ENCODE measurements at regions not wholly inside any gene's neighbourhood (a gene's known extent, or its start where the extent isn't known, plus 50 kb on each side); places are given as distances from the start of the nearest gene placed in this dataset.

DNA sequence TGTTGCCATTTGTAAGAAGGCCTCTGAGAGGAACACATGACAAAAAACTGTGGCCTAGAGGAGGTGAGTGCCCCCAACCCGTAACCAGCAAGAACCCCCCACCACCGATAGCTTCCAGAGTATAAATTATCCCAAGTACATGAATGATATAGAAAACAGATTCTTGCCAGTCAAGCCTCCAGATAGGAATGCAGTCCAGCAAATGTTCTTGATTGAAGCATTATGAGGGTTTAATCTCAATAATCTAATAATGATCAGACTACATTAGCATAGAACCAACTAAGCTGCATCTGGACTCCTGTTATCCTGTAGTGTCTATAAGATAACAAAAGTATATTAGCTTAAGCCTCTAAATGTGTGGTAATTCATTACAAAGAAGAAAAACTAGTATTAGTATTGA lies 908.9 kb upstream of the ATXN8OS start:
- Mint-ChIP-seq H3K4me3 (no peak overlapping the region), H3K27ac (no peak overlapping the region), H3K4me1 (no peaks in the 10 kb centered on the region), H3K36me3 (no peaks in the 10 kb centered on the region), H3K9me3 (peaks cover 13% of the 10 kb centered on the region)
- DNase-seq (ENCODE audit: low spot score in 2 of 2) (no peak), ATAC-seq (no peak)

- Mint-ChIP-seq H3K27ac (no peak overlapping the region), H3K9me3 (peaks cover 17% of the 10 kb centered on the region), H3K4me3 (no peak overlapping the region), H3K4me1 (no peaks in the 10 kb centered on the region), H3K36me3 (no peaks in the 10 kb centered on the region)
- DNase-seq (ENCODE audit: low spot score in 2 of 2), result no peak
- no peak for ATAC-seq
Measured at GRCh38 chr13:69194130-69194529, 913.5 kb upstream of the ATXN8OS start.

DNA sequence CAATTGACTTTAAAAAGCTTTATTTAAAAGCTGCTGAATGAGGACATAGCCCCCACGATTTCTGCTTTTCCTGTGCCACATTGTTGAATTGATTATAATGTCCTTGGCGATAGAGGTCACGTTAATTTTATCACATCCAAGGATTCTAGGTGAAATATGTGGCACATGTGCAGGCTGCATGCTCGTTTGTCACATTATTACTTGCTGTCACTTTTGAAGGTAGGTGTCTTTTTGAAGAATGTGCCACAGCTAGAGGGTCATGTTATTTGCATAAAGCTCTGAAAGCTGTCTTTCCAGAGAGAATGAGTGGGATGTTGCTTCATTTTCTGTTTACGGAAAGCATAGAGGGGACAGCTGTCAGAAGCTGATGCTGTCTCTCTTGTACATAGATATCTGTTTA lies 927.6 kb upstream of the ATXN8OS start:
- DNase-seq (ENCODE audit: low spot score in 2 of 2), result no peak
- no peak overlapping the region for H3K27ac Mint-ChIP-seq
- no peaks in the 10 kb centered on the region for H3K4me1 Mint-ChIP-seq
- H3K4me3 Mint-ChIP-seq, result no peak overlapping the region
- no peaks in the 10 kb centered on the region for H3K36me3 Mint-ChIP-seq
- no peak for ATAC-seq
- H3K9me3 Mint-ChIP-seq, result peaks cover 15% of the 10 kb centered on the region

DNA sequence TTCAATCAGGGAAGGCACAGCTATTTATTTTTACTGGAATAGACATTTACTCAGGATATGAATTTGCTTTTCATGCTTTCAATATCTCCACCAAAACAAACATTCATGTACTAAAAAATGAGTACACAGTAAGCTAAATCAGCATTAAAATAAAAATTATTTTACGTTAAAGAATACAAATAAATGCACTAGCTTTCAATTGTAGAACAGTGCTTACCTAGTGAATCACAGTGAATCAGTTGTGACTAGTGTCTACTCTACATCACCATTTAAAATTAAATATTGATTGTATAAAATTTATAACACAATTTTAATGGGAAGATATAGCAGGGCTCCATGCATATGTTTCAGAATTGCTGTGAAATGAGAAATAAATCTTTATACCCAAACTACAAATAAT lies 929.6 kb upstream of the ATXN8OS start:
- no peak for ATAC-seq

DNA sequence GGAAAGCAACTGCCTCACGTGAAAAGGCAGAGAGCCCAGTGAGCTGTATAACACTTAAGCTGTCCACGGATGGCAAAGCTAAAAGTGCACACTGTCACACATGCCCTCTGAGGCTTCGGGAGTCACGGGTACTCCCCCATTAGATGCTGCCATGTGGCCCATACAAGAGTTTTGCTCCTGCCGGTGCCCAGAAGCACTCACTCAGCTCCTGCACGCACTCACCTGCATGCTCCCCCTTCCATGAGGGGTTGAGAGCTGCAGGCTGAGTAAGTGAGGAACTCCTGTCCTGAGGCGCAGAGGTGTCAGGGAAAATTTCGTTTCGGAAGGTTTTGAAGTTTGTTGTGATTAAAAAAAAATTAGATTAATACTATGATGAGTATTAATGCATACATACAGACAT lies 939.2 kb upstream of the ATXN8OS start:
- Mint-ChIP-seq H3K4me1 (no peaks in the 10 kb centered on the region), H3K36me3 (no peaks in the 10 kb centered on the region), H3K4me3 (no peak overlapping the region), H3K27ac (no peak overlapping the region), H3K9me3 (peaks cover 2% of the 10 kb centered on the region)
- DNase-seq (ENCODE audit: low spot score in 2 of 2) (no peak), ATAC-seq (no peak)

More for the DNA sequence above, 929.6 kb upstream of the ATXN8OS start:
- Mint-ChIP-seq H3K27ac (no peak overlapping the region), H3K4me1 (no peaks in the 10 kb centered on the region), H3K36me3 (no peaks in the 10 kb centered on the region), H3K9me3 (peaks cover 8% of the 10 kb centered on the region), H3K4me3 (no peak overlapping the region)
- no peak for DNase-seq (ENCODE audit: low spot score in 2 of 2)

- ATAC-seq (no peak), DNase-seq (ENCODE audit: low spot score in 2 of 2) (no peak)
- H3K4me3 Mint-ChIP-seq, result no peak overlapping the region
- no peaks in the 10 kb centered on the region for H3K4me1 Mint-ChIP-seq
- H3K27ac Mint-ChIP-seq, result no peak overlapping the region
- H3K9me3 Mint-ChIP-seq, result peaks cover 13% of the 10 kb centered on the region
- H3K36me3 Mint-ChIP-seq, result no peaks in the 10 kb centered on the region
Measured at GRCh38 chr13:69155136-69155535, 952.5 kb upstream of the ATXN8OS start.

GRCh38 chr13:69142101-69142500 lies 965.5 kb upstream of the ATXN8OS start:
- ATAC-seq (no peak), DNase-seq (ENCODE audit: low spot score in 2 of 2) (no peak)
- no peaks in the 10 kb centered on the region for H3K4me1 Mint-ChIP-seq
- H3K4me3 Mint-ChIP-seq, result no peak overlapping the region
- peaks cover 17% of the 10 kb centered on the region for H3K9me3 Mint-ChIP-seq
- H3K27ac Mint-ChIP-seq, result no peak overlapping the region
- no peaks in the 10 kb centered on the region for H3K36me3 Mint-ChIP-seq

DNA sequence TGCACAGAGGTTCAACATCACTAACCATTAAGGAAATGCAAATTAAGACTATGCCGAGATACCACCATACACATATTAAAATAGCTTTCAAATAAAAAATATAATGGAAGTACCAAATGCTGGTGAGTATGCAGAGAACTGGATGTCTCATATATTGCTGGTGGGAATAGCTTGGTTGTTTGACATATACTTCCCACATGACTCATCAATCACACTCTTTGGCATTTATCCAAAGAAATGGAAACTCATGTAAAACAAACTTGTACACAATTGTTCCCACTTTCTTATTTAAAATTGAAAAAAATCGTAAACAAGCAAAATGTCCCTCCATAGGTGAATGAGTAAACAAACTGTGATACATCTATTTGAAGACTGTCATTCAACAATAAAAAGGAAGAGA lies 982.6 kb upstream of the ATXN8OS start:
- no peak for DNase-seq (ENCODE audit: low spot score in 2 of 2)
- Mint-ChIP-seq H3K4me3 (no peak overlapping the region), H3K27ac (no peak overlapping the region), H3K36me3 (no peaks in the 10 kb centered on the region), H3K4me1 (no peaks in the 10 kb centered on the region), H3K9me3 (peaks cover 31% of the 10 kb centered on the region)
- ATAC-seq, result no peak

GRCh38 chr13:69109891-69110525 lies 997.6 kb upstream of the ATXN8OS start:
- H3K36me3 Mint-ChIP-seq, result no peaks in the 10 kb centered on the region
- H3K9me3 Mint-ChIP-seq, result peaks cover 18% of the 10 kb centered on the region
- no peak overlapping the region for H3K4me3 Mint-ChIP-seq
- no peaks in the 10 kb centered on the region for H3K4me1 Mint-ChIP-seq
- ATAC-seq (no peak), DNase-seq (ENCODE audit: low spot score in 2 of 2) (no peak)
- H3K27ac Mint-ChIP-seq, result no peak overlapping the region

- no peak for ATAC-seq
- Mint-ChIP-seq H3K4me3 (no peak overlapping the region), H3K4me1 (no peaks in the 10 kb centered on the region), H3K27ac (no peak overlapping the region), H3K9me3 (peaks cover 20% of the 10 kb centered on the region), H3K36me3 (no peaks in the 10 kb centered on the region)
- no peak for DNase-seq (ENCODE audit: low spot score in 2 of 2)
Measured at GRCh38 chr13:69108486-69108885, 999.1 kb upstream of the ATXN8OS start.

DNA sequence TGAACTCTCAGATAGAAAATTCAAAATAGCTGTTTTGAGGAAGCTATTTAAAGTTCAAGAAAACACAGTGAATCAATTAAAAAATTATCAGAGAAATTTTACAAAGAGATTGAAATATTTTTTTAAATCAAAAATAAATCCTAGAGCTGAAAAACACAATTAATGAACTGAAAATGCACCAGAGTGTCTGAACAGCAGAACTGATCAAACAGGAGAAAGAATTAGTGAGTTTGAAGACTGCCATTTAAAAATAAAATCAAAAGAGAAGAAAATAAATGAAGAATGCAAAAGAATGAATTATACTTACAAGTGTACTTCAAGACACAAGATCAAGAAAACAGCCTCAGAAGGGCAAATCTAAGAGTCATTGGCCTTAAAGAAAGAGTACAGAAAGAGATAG lies 1000.2 kb upstream of the ATXN8OS start:
- ATAC-seq, result no peak
- H3K27ac Mint-ChIP-seq, result no peak overlapping the region

GRCh38 chr13:69101841-69102240 lies 1005.8 kb upstream of the ATXN8OS start:
- DNase-seq (ENCODE audit: low spot score in 2 of 2), result no peak
- no peak overlapping the region for H3K27ac Mint-ChIP-seq
- H3K36me3 Mint-ChIP-seq, result no peaks in the 10 kb centered on the region
- H3K9me3 Mint-ChIP-seq, result peaks cover 12% of the 10 kb centered on the region
- H3K4me1 Mint-ChIP-seq, result no peaks in the 10 kb centered on the region
- H3K4me3 Mint-ChIP-seq, result no peak overlapping the region
- ATAC-seq, result no peak

More for the DNA sequence above, 1000.2 kb upstream of the ATXN8OS start:
- DNase-seq (ENCODE audit: low spot score in 2 of 2), result no peak
- H3K4me3 Mint-ChIP-seq, result no peak overlapping the region
- H3K9me3 Mint-ChIP-seq, result peaks cover 19% of the 10 kb centered on the region
- H3K4me1 Mint-ChIP-seq, result no peaks in the 10 kb centered on the region
- H3K36me3 Mint-ChIP-seq, result no peaks in the 10 kb centered on the region

DNA sequence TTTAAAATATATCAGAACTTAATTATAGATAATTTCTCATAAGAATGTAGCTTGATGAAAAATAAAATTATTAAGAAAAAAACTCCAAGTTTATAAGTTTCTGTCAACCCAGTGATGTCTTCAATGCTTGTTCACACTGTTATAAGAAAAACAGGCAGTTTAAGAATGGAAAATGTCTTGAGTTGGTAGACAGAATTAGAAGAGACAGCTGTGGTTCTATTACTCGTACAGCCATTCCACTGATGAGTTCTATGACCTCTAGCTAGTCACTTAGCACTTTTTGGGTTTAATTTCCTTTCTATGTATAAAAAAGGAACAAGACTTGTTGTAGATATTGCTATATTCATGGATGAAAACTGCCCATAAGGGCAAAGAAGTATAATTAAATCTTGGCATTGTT lies 1013.1 kb upstream of the ATXN8OS start:
- no peaks in the 10 kb centered on the region for H3K4me1 Mint-ChIP-seq
- peaks cover 14% of the 10 kb centered on the region for H3K9me3 Mint-ChIP-seq
- DNase-seq (ENCODE audit: low spot score in 2 of 2) (no peak), ATAC-seq (no peak)
- no peak overlapping the region for H3K4me3 Mint-ChIP-seq
- no peaks in the 10 kb centered on the region for H3K36me3 Mint-ChIP-seq
- H3K27ac Mint-ChIP-seq, result no peak overlapping the region

GRCh38 chr13:69092615-69093322 lies 1014.9 kb upstream of the ATXN8OS start:
- Mint-ChIP-seq H3K27ac (no peak overlapping the region), H3K4me3 (no peak overlapping the region), H3K36me3 (no peaks in the 10 kb centered on the region), H3K4me1 (no peaks in the 10 kb centered on the region), H3K9me3 (peaks cover 14% of the 10 kb centered on the region)
- ATAC-seq (no peak), DNase-seq (ENCODE audit: low spot score in 2 of 2) (no peak)

DNA sequence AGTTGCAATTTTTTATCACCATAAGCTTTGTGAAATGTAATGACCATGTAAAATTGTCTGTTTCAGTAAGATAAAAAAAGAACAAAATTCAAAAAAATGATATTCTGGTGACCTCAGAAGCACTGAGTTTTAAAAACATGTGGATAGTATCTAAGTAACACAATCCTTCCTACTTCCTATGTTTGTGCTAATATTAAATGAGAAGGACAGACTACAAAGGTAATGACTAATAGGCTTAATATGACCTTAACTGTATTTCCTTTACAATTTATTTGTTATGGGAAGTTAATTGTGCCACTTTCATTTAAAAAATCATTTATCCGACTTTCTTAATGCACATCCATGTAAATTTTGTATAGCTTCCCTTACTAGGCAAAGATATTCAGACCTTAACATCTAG lies 1030.4 kb upstream of the ATXN8OS start:
- Mint-ChIP-seq H3K36me3 (no peaks in the 10 kb centered on the region), H3K4me3 (no peak overlapping the region), H3K9me3 (peaks cover 11% of the 10 kb centered on the region), H3K4me1 (no peaks in the 10 kb centered on the region), H3K27ac (no peak overlapping the region)
- no peak for ATAC-seq
- no peak for DNase-seq (ENCODE audit: low spot score in 2 of 2)

GRCh38 chr13:69069554-69070133 lies 1038.0 kb upstream of the ATXN8OS start:
- no peak for DNase-seq (ENCODE audit: low spot score in 2 of 2)
- ATAC-seq, result no peak
- Mint-ChIP-seq H3K4me3 (no peak overlapping the region), H3K36me3 (no peaks in the 10 kb centered on the region), H3K27ac (no peak overlapping the region), H3K4me1 (no peaks in the 10 kb centered on the region), H3K9me3 (peaks cover 11% of the 10 kb centered on the region)
